GM12873 (cell line): ENCODE measurements at regions not wholly inside any gene's neighbourhood (a gene's known extent, or its start where the extent isn't known, plus 50 kb on each side); places are given as distances from the start of the nearest gene placed in this dataset.
A peak's percentile ranks its signal among the peaks of the same experiment; 100 is the strongest.

Source experiments
- CTCF ChIP-seq: IDR thresholded peaks from 2 replicates; pipeline ENCODE4 v1.5.1; 2012; ENCODE audit warnings: low read depth, mild to moderate bottlenecking, moderate library complexity, low read length, control low read depth; ENCODE audit not compliant: insufficient read depth; ENCODE audit errors: missing control alignments

GRCh38 chr2:13876491-13877037 lies 756.0 kb upstream of the LRATD1 start:
- no peak for TF ChIP-seq CTCF

- no peak for TF ChIP-seq CTCF
These were observed 754.9 kb upstream of the LRATD1 start for GRCh38 chr2:13877571-13877970.

GRCh38 chr2:13884291-13884976 lies 748.1 kb upstream of the LRATD1 start:
- peak; percentile 3 for TF ChIP-seq CTCF

GRCh38 chr2:13901526-13901925 lies 731.0 kb upstream of the LRATD1 start:
- TF ChIP-seq CTCF = no peak

- TF ChIP-seq CTCF = no peak
These were observed 726.7 kb upstream of the LRATD1 start for GRCh38 chr2:13905831-13906230.

GRCh38 chr2:13916066-13916465 lies 716.5 kb upstream of the LRATD1 start:
- TF ChIP-seq CTCF = no peak

- no peak for TF ChIP-seq CTCF
These were observed 714.6 kb upstream of the LRATD1 start for GRCh38 chr2:13917958-13918357.

GRCh38 chr2:13919981-13920382 lies 712.5 kb upstream of the LRATD1 start:
- no peak for TF ChIP-seq CTCF
